Activated naive CD8-positive, alpha-beta T cell (primary cell): ENCODE measurements at regions not wholly inside any gene's neighbourhood (a gene's known extent, or its start where the extent isn't known, plus 50 kb on each side); places are given as distances from the start of the nearest gene placed in this dataset.
A peak's percentile ranks its signal among the peaks of the same experiment; 100 is the strongest.

Experiments
- H3K27ac Mint-ChIP-seq: one replicate; pipeline ENCODE4 v1.8.0; 2021; ENCODE audit warnings: mixed read lengths
- H3K27me3 Mint-ChIP-seq: one replicate; pipeline ENCODE4 v1.8.0; 2021; ENCODE audit warnings: mixed read lengths
- H3K36me3 Mint-ChIP-seq: one replicate; pipeline ENCODE4 v1.8.0; 2021; ENCODE audit warnings: mixed read lengths
- H3K4me1 Mint-ChIP-seq: one replicate; pipeline ENCODE4 v1.8.0; 2021; ENCODE audit warnings: low read depth, mixed read lengths
- H3K4me3 Mint-ChIP-seq: one replicate; pipeline ENCODE4 v1.8.0; 2021; ENCODE audit warnings: mild to moderate bottlenecking, mixed read lengths
- H3K9me3 Mint-ChIP-seq: one replicate; pipeline ENCODE4 v1.8.0; 2021; ENCODE audit warnings: low read depth, mixed read lengths

DNA sequence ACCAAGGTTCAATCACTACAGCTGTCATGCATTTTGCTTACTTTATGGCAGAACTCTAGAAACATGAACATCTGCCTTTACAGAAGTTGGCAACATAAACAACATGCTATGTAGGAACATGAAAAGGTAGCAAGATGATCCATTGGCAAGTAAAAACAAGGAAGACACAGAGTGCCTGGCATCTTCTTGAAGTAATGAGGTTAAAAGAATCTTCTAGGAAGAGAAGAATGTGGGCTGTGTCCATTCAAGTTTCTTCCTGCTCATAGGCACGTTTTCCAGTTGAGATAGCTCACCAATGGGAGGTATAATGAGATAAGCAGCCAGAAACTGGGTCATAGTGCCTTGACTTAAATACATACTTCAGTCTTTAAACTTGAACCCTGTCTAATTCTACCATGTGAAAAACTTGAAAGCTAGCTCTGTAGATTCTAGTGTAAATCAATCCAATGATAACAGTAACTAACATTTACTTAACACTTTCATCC lies 109.4 kb upstream of the PRLR start:
- no peak overlapping the region for H3K27ac Mint-ChIP-seq
- H3K36me3 Mint-ChIP-seq: peaks cover 2% of the 10 kb centered on the region
- H3K27me3 Mint-ChIP-seq: peaks cover 4% of the 10 kb centered on the region
- peaks cover 4% of the 10 kb centered on the region for H3K9me3 Mint-ChIP-seq
- H3K4me3 Mint-ChIP-seq: no peak overlapping the region
- H3K4me1 Mint-ChIP-seq: no peaks in the 10 kb centered on the region

GRCh38 chr5:35339006-35339405 lies 108.7 kb upstream of the PRLR start:
- Mint-ChIP-seq H3K27ac (no peak overlapping the region), H3K27me3 (peaks cover 4% of the 10 kb centered on the region), H3K9me3 (peaks cover 4% of the 10 kb centered on the region), H3K36me3 (peaks cover 2% of the 10 kb centered on the region), H3K4me1 (no peaks in the 10 kb centered on the region), H3K4me3 (no peak overlapping the region)

DNA sequence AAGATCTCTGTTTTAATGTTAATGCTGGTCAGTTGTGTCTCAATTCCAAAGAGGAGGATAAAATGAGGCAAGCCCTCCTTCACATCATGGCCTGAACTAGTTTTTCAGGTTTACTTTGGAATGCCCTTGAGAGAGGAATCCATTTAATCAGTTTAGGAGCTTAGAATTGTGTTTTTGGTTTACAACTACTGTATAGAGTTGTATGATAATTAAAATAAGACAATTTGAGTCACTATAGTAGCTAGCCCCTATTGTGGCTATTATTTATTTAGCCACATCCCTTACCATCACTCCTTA lies 107.8 kb upstream of the PRLR start:
- no peaks in the 10 kb centered on the region for H3K4me1 Mint-ChIP-seq
- H3K27ac Mint-ChIP-seq: no peak overlapping the region
- peaks cover 4% of the 10 kb centered on the region for H3K9me3 Mint-ChIP-seq
- peaks cover 4% of the 10 kb centered on the region for H3K27me3 Mint-ChIP-seq
- peaks cover 2% of the 10 kb centered on the region for H3K36me3 Mint-ChIP-seq
- no peak overlapping the region for H3K4me3 Mint-ChIP-seq

DNA sequence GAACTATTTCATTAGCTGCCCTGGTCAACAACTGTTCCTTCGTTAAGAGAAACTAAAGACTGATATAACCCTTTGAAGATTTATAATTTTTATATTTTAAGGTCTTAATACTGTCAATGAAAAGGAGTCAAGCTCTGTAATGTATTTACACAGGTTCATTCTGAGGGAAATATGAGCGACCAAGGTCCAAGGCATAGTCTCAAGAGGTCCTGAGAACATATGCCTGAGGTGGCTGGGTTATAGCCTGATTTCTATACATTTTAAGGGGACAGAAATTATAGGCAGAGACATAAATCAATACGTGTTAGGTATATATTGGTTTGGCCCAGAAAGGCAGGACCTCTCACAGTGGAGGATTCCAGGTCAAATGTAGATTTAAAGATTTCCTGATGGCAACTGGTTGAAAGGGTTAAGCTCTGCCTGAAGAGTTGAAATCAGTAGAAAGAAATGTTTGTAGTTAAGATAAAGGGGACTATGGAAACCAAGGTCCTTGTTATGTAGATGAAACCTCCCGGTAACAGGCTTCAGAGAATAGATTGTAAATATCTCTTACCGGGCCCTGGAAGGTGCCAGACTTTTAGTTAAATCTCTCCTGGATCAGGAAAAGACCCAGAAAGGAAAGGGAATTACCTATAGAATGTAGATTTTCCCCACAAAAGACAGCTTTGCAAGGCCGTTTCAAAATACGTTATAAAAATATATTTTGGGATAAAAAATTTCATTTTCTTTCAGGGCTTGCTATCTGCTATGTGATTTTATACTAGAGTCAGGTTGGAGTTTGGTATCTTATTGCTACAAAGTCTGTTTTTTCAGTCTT lies 107.3 kb upstream of the PRLR start:
- H3K36me3 Mint-ChIP-seq: peaks cover 2% of the 10 kb centered on the region
- H3K4me3 Mint-ChIP-seq: no peak overlapping the region
- no peaks in the 10 kb centered on the region for H3K4me1 Mint-ChIP-seq
- peaks cover 4% of the 10 kb centered on the region for H3K27me3 Mint-ChIP-seq
- no peak overlapping the region for H3K27ac Mint-ChIP-seq
- H3K9me3 Mint-ChIP-seq: peaks cover 4% of the 10 kb centered on the region

- Mint-ChIP-seq H3K36me3 (peaks cover 2% of the 10 kb centered on the region), H3K27ac (no peak overlapping the region), H3K27me3 (peaks cover 4% of the 10 kb centered on the region), H3K9me3 (peaks cover 4% of the 10 kb centered on the region), H3K4me1 (no peaks in the 10 kb centered on the region), H3K4me3 (no peak overlapping the region)
Observed at GRCh38 chr5:35336230-35336629, 105.9 kb upstream of the PRLR start.

DNA sequence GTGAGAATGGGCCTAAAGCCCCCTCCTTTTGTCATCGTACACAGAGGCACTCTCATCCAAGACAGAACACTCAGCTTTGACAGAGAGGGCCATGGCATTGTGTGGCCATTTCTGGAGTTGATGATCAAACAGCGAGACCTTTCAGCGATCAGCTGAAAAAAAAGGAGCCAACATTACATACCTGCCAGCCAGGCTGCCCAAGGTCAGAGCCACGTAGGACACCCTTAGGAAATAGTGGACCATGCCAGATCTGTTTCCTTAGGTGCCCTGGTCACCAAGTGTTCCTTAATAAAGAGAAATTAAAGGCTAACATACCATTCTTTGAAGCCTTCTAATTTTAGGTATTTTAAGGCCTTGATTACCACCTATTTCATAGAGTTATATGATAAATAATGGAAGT lies 105.5 kb upstream of the PRLR start:
- Mint-ChIP-seq H3K27ac (no peak overlapping the region), H3K36me3 (peaks cover 2% of the 10 kb centered on the region), H3K9me3 (peaks cover 4% of the 10 kb centered on the region)

GRCh38 chr5:35333366-35333765 lies 103.1 kb upstream of the PRLR start:
- Mint-ChIP-seq H3K27me3 (peaks cover 1% of the 10 kb centered on the region), H3K27ac (no peak overlapping the region), H3K9me3 (no peaks in the 10 kb centered on the region), H3K4me3 (no peak overlapping the region), H3K36me3 (peaks cover 2% of the 10 kb centered on the region), H3K4me1 (no peaks in the 10 kb centered on the region)

More for the DNA sequence above, 105.5 kb upstream of the PRLR start:
- no peak overlapping the region for H3K4me3 Mint-ChIP-seq
- H3K27me3 Mint-ChIP-seq: peaks cover 4% of the 10 kb centered on the region
- no peaks in the 10 kb centered on the region for H3K4me1 Mint-ChIP-seq

- Mint-ChIP-seq H3K36me3 (no peaks in the 10 kb centered on the region), H3K9me3 (peaks cover 6% of the 10 kb centered on the region), H3K27ac (no peak overlapping the region), H3K27me3 (no peaks in the 10 kb centered on the region), H3K4me1 (no peaks in the 10 kb centered on the region), H3K4me3 (no peak overlapping the region)
Observed at GRCh38 chr5:35331956-35332950, 102.0 kb upstream of the PRLR start.

- peaks cover 6% of the 10 kb centered on the region for H3K27me3 Mint-ChIP-seq
- peaks cover 10% of the 10 kb centered on the region for H3K9me3 Mint-ChIP-seq
- H3K27ac Mint-ChIP-seq: no peak overlapping the region
- H3K4me1 Mint-ChIP-seq: no peaks in the 10 kb centered on the region
- no peaks in the 10 kb centered on the region for H3K36me3 Mint-ChIP-seq
- H3K4me3 Mint-ChIP-seq: no peak overlapping the region
Observed at GRCh38 chr5:35325836-35326235, 95.5 kb upstream of the PRLR start.

- Mint-ChIP-seq H3K36me3 (no peaks in the 10 kb centered on the region), H3K4me3 (no peak overlapping the region)
Observed at GRCh38 chr5:35324679-35325078, 94.4 kb upstream of the PRLR start.

GRCh38 chr5:35324201-35324600 lies 93.9 kb upstream of the PRLR start:
- H3K27ac Mint-ChIP-seq: no peak overlapping the region
- peaks cover 10% of the 10 kb centered on the region for H3K9me3 Mint-ChIP-seq
- H3K4me3 Mint-ChIP-seq: no peak overlapping the region
- H3K4me1 Mint-ChIP-seq: peaks cover 13% of the 10 kb centered on the region
- H3K27me3 Mint-ChIP-seq: peaks cover 6% of the 10 kb centered on the region
- H3K36me3 Mint-ChIP-seq: no peaks in the 10 kb centered on the region

More at GRCh38 chr5:35324679-35325078, 94.4 kb upstream of the PRLR start:
- H3K27ac Mint-ChIP-seq: no peak overlapping the region
- H3K4me1 Mint-ChIP-seq: peaks cover 8% of the 10 kb centered on the region
- H3K27me3 Mint-ChIP-seq: peaks cover 6% of the 10 kb centered on the region
- peaks cover 10% of the 10 kb centered on the region for H3K9me3 Mint-ChIP-seq

GRCh38 chr5:35320029-35320428 lies 89.7 kb upstream of the PRLR start:
- Mint-ChIP-seq H3K4me3 (peak overlapping the region; percentile 21), H3K27me3 (peaks cover 6% of the 10 kb centered on the region), H3K9me3 (no peaks in the 10 kb centered on the region), H3K27ac (peak overlapping the region; percentile 88), H3K4me1 (peaks cover 16% of the 10 kb centered on the region), H3K36me3 (no peaks in the 10 kb centered on the region)

GRCh38 chr5:35319333-35320002 lies 89.2 kb upstream of the PRLR start:
- H3K36me3 Mint-ChIP-seq: no peaks in the 10 kb centered on the region
- H3K4me3 Mint-ChIP-seq: no peak overlapping the region
- H3K9me3 Mint-ChIP-seq: no peaks in the 10 kb centered on the region
- H3K27ac Mint-ChIP-seq: peak overlapping the region; percentile 88
- peaks cover 16% of the 10 kb centered on the region for H3K4me1 Mint-ChIP-seq
- peaks cover 6% of the 10 kb centered on the region for H3K27me3 Mint-ChIP-seq

GRCh38 chr5:35317586-35317985 lies 87.3 kb upstream of the PRLR start:
- Mint-ChIP-seq H3K4me1 (peaks cover 16% of the 10 kb centered on the region), H3K9me3 (no peaks in the 10 kb centered on the region), H3K36me3 (no peaks in the 10 kb centered on the region), H3K4me3 (no peak overlapping the region), H3K27ac (no peak overlapping the region), H3K27me3 (peaks cover 3% of the 10 kb centered on the region)
